ENCODE measurements at regions not wholly inside any gene's neighbourhood (a gene's known extent, or its start where the extent isn't known, plus 50 kb on each side); places are given as distances from the start of the nearest gene placed in this dataset.
"Not testable (repeated sequence)": the region's sequence is repeated elsewhere in the genome, so short reads cannot be mapped to it uniquely, and the experiment has no call there.

- TF ChIP-seq CTCF (conservative IDR thresholded peaks at IDR 0.05; ENCODE audit: low read length) (no peak), EZH2phosphoT487 (IDR thresholded peaks at IDR 0.05; ENCODE audit: borderline replicate concordance, low read depth, low read length) (no peak)
- H3K79me2 ChIP-seq (ENCODE audit: insufficient read depth, low read depth, low read length): no peaks in the 10 kb centered on the region
- CTCF ChIA-PET (ENCODE audit: unreplicated experiment): no interaction called here
Observed at GRCh38 chrX:138875472-138875871, 164.0 kb upstream of the FGF13 start.

GRCh38 chrX:138874271-138874935 lies 162.9 kb upstream of the FGF13 start:
- TF ChIP-seq EZH2phosphoT487 (IDR thresholded peaks at IDR 0.05; ENCODE audit: borderline replicate concordance, low read depth, low read length) (no peak), CTCF (conservative IDR thresholded peaks at IDR 0.05; ENCODE audit: low read length) (no peak)
- ChIA-PET CTCF (ENCODE audit: unreplicated experiment) (no interaction called here), POLR2A (no interaction called here)
- Histone ChIP-seq H3K4me1 (ENCODE audit: insufficient read depth, low read length, poor library complexity, severe bottlenecking) (no peaks in the 10 kb centered on the region), H3K4me3 (ENCODE audit: low read depth, low read length, poor library complexity, severe bottlenecking) (no peak overlapping the region), H2AFZ (ENCODE audit: low read length) (no peak overlapping the region), H3K9me2 (ENCODE audit: insufficient read depth, low read length) (no peaks in the 10 kb centered on the region), H3K79me2 (ENCODE audit: insufficient read depth, low read depth, low read length) (no peaks in the 10 kb centered on the region), H3K9me3 (ENCODE audit: low read length) (no peaks in the 10 kb centered on the region), H3K4me2 (ENCODE audit: low read length) (no peak overlapping the region), H3K27ac (ENCODE audit: low read depth, low read length, poor library complexity, severe bottlenecking) (no peak overlapping the region), H4K20me1 (ENCODE audit: insufficient read depth, low read length) (no peaks in the 10 kb centered on the region), H3K36me3 (ENCODE audit: insufficient read depth, low read length) (no peaks in the 10 kb centered on the region)
- BruUV-seq (replicated peaks): no TSS peak
- DNase-seq (ENCODE audit: low spot score): no peak
- intact Hi-C loops (cut with micrococcal nuclease; ENCODE audit: unreplicated experiment): no loop called here

More at GRCh38 chrX:138875472-138875871, 164.0 kb upstream of the FGF13 start:
- no peak for DNase-seq (ENCODE audit: low spot score)
- no TSS peak for BruUV-seq (replicated peaks)
- Histone ChIP-seq H3K9me3 (ENCODE audit: low read length) (no peaks in the 10 kb centered on the region), H3K36me3 (ENCODE audit: insufficient read depth, low read length) (no peaks in the 10 kb centered on the region), H2AFZ (ENCODE audit: low read length) (no peak overlapping the region), H3K4me2 (ENCODE audit: low read length) (no peak overlapping the region), H3K9me2 (ENCODE audit: insufficient read depth, low read length) (no peaks in the 10 kb centered on the region), H3K4me3 (ENCODE audit: low read depth, low read length, poor library complexity, severe bottlenecking) (no peak overlapping the region), H3K4me1 (ENCODE audit: insufficient read depth, low read length, poor library complexity, severe bottlenecking) (no peaks in the 10 kb centered on the region), H4K20me1 (ENCODE audit: insufficient read depth, low read length) (no peaks in the 10 kb centered on the region), H3K27ac (ENCODE audit: low read depth, low read length, poor library complexity, severe bottlenecking) (no peak overlapping the region)
- intact Hi-C loops (cut with micrococcal nuclease; ENCODE audit: unreplicated experiment): no loop called here
- POLR2A ChIA-PET: interaction anchor here (0.8 kb wide), 1 partner anchor 9 kb away, joined by 3 read pairs; no protein-coding TSS in a partner anchor

GRCh38 chrX:138873640-138874039 lies 162.1 kb upstream of the FGF13 start:
- H3K79me2 ChIP-seq (ENCODE audit: insufficient read depth, low read depth, low read length); H3K36me3 ChIP-seq (ENCODE audit: insufficient read depth, low read length); H3K4me3 ChIP-seq (ENCODE audit: low read depth, low read length, poor library complexity, severe bottlenecking); H4K20me1 ChIP-seq (ENCODE audit: insufficient read depth, low read length); H3K4me1 ChIP-seq (ENCODE audit: insufficient read depth, low read length, poor library complexity, severe bottlenecking); BruUV-seq (replicated peaks); intact Hi-C loops (cut with micrococcal nuclease; ENCODE audit: unreplicated experiment); POLR2A ChIA-PET; H2AFZ ChIP-seq (ENCODE audit: low read length); H3K4me2 ChIP-seq (ENCODE audit: low read length); H3K27ac ChIP-seq (ENCODE audit: low read depth, low read length, poor library complexity, severe bottlenecking); CTCF ChIA-PET (ENCODE audit: unreplicated experiment); H3K9me3 ChIP-seq (ENCODE audit: low read length); H3K9me2 ChIP-seq (ENCODE audit: insufficient read depth, low read length); DNase-seq (ENCODE audit: low spot score): not testable (repeated sequence)
